ENCODE measurements at regions not wholly inside any gene's neighbourhood (a gene's known extent, or its start where the extent isn't known, plus 50 kb on each side); places are given as distances from the start of the nearest gene placed in this dataset.

DNA sequence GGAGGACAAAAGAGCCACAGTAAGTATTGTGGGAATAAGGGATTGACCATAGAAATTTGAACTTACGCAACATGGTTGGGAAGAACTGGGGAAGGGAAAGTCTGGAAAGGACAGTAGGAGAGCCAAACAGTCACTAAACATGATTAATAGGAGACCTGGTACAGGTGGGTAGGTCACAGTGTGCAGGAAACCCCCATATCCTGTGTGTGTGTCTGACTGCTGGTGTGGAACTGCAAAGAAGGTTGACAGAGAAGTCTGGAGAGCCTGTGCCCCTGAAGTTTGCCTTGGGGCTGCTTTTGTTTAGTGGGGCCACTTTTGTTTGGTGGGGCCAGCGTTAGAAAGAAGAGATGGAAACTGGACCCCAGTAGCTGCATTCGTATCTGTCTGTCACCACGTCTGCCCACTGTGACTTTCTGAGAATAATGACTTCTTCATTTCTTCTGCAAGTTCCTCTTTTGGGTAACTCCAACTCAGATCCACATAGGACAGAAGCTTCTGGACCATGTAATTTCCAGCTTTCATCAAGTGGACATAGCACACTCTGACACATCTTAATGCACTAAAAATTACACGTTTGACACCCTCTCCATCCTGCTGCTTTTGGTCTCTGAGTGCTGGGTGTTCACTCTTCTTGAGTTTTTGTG is 126.8 kb upstream of the RAG2 start:
- DNase-seq (ENCODE audit: extremely low read depth in 1 of 2, low read depth in 1 of 2) = no peak

DNA sequence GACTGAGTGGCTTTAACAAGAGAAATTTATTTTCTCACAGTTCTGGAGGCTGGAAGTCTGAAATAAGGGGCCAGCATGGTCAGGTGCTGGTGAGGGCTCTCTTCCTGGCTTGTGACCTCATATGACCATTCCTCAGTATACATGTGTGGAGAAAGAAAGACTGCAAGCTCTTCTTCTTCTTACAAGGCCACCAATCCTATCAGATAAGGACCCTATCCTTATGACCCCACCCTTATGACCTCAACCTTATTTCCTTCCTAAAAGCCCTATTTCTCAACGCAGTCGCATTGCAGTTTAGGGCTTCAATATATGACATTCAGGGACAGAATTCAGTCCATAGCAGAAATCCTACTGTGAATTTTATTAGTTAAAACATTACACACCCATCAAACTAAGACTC is 124.4 kb upstream of the RAG2 start:
- no peak for DNase-seq (ENCODE audit: extremely low read depth in 1 of 2, low read depth in 1 of 2)

DNA sequence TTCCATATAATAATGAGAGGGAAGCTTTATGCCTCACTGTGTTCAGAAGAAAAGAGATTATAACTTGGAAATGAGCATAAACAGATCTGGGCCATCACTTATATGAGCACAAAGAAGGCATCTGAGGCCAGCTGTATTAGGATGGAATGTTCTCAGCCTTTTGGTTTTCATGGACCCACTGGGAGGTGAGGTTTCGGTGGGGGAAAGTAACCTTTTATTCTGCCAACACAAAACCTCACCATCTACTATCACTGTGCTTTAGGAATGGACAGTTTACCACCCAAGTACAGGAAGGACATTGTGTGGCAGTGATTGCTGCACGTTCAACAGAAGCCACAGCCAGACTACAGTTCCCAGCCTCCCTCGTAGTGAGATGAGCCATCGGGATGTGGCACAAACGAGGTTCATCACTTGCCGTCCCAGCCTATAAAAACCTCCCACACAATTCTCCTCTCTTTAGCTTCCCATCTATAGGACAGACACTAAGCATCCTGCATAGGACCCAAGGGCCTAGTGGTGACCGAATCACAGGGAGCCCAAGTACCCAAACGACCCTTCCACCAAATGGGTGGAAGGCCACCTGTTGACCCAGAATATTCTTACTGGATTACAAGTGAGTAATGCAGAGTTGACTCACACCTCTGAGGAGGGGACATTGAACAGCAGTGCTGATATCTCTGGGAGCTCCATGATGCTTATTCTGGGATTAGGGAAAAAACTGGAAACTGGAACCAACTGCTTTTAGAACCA is 121.5 kb upstream of the RAG2 start:
- DNase-seq (ENCODE audit: extremely low read depth in 1 of 2, low read depth in 1 of 2) = no peak

GRCh38 chr11:36718451-36718850 is 120.4 kb upstream of the RAG2 start:
- DNase-seq (ENCODE audit: extremely low read depth in 1 of 2, low read depth in 1 of 2) = no peak

DNA sequence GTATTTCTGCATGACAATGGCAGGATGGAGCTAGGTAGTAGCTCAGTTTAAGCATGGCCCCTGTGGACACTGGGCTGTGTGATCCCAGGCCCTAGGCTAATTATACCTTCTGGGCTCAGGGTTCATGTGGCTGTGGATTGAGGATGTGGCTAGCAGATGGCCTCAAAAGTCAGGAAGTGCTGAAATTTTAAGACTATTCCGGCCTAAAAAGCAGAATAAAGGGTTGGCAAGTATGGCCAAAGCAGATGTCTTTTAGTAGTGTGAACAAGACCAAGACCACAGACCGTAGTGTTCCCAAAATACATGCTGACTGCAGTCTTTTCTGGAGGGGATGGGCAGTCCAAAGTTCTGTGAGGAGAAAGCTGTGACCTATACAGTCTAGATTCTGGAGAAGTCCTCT is 115.7 kb upstream of the RAG2 start:
- DNase-seq (ENCODE audit: extremely low read depth in 1 of 2, low read depth in 1 of 2) = no peak

DNA sequence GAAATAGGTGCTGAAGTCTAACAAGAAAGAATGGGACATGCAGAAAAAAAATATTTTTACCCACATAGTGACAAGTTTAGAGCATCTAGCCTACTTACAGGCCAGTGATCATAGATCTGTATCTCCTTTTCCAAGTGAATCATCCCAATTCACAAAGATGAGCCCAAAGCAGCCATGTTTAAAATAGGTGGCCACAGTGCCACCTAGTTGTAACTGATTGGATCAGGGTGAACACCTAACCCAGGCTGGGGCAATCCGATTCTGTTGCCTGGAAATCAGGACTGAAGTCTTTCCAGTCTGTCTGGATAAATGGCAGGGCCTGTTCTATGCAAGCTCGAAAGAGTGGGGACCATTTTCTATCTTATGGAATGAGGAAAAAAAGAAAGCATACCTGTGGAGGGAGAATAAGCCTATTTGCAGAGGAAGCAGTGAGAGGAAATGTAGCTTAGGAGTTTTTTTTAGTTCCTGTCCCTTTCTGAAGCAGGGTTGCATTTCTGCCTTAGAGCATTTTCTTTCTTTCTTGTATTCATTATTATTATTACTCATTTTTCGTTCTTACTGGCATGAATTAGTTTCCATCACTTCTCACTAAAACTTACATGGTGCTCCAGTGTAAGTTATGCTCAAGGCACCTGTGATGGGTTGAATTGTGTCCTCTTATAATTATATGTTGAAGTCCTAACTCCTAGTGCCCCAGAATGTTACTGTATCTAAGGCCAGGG is 113.2 kb upstream of the RAG2 start:
- DNase-seq (ENCODE audit: extremely low read depth in 1 of 2, low read depth in 1 of 2) = no peak

Data from activated CD8-positive, alpha-beta memory T cell treated with anti-CD3 and anti-CD28 coated beads for 1 hour (primary cell).